ENCODE measurements at regions not wholly inside any gene's neighbourhood (a gene's known extent, or its start where the extent isn't known, plus 50 kb on each side); places are given as distances from the start of the nearest gene placed in this dataset.
A peak's percentile ranks its signal among the peaks of the same experiment; 100 is the strongest.

DNA sequence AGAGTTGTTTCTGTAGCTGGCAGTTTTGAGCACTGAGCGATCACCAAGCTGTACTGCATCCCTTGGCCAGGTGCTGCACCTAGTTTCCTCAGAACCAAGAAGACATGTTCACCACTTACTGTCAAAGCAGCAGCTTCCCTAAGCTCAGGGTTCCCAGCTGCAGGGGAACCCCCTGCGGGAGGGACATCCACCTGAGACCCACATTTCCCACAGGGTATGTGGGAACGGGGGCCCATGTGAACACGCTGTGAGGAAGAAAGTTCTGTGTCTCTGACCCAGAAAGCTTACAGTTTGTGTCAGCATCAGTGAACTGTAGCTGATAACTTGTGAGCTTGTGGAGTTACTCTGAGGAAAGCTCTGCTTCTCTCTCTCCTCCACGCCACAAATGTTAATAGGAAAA, 436.8 kb upstream of the IGFBP3 start:
- DNase-seq (ENCODE audit: low spot score), result no peak

DNA sequence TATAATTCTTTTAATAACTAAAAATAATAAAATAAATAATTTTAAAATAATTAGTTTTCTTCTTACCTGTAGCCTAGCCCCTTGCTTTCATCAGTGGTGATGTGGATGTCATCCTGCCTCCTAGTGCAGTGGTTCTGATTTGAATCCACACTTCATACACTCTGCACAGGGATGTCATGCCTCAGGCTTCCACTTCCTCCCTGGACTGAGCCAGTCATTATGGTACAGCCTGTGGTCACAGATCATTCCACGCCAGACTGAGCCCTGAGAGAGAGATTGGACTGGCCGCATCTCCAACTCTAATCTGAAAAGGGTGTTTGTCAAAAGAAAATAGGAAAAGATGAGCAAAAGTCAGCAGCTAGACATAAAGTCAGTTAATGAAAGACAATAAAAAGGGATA, 436.2 kb upstream of the IGFBP3 start:
- no peak for DNase-seq (ENCODE audit: low spot score)

DNA sequence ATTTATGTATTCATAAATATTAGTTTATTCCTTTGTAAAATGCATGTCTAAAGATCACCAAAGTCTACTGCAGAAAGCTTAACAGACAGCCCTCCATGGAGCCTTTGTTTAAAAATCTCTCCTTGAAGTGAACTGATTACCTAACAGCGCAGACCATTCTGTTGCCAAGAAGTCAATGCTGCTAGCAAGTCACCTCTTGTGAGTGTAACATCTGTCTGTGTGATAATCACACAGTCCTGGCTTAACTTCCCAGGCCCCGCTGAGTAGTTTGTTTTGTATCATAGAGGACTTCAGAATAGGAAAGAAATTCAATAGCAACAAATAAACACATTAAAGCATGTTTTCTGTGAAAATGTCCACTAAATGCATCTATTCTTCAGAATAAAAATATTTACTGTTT, 435.3 kb upstream of the IGFBP3 start:
- DNase-seq (ENCODE audit: low spot score), result no peak

DNA sequence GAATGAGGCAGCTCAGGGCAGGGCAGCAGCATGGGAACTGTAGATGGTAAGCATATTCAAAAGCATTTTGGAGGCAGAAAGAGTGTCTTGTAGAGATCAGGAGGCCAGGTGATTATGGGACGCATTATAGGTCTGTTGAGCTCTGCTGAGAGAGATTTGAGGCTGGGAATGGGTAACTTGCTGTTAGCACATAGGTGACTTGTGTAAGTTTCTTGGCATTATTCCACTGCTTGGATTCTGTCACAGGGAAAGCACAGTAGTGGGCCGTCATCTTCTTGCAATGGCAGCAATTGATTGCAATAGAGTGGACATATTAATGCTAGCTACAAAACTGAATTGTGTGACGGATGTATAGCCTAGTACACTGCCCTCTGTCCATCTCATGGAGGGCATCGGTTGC, 434.3 kb upstream of the IGFBP3 start:
- DNase-seq (ENCODE audit: low spot score), result no peak

DNA sequence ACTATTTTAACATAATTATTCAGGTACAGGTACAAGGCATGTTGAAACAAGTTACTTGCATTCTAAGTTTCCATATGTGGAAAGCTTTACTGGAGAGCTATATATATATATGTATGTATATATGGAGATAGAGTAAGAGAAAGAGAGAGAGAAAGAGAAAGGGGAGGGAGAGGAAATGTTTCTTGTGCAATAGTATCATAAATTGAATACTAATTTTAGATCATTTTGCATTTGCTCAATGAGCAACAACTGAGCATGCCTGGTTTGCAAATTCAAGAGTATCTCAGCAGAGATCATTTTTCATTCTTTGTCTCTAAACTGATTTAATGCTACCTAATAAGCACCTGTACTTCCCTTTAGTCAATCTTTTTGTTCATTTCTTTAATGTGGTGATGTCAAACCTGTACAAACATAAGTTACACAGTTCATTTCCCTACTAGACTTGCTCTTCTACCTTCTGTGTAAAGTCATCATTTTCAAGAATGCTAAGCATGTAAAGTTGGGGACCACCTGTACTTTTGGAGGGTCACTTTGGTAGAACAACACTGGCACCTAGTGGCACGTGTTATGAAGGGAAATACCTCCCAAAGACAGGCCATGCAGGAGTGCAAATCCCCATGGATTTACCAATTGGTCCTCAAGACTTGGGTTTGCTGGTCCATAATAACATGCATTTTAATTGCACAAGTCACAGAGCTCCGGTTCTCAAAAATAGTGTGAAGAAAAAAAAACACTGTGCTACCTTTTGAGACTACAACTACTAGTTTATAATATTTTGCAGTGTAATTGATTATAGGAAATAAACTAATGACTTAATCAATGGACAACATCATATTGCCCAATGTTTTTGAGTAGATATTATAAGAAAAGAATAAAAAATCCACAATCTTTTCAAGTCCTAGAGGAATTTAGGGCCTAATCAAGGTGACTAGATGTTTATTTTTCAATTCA, 431.2 kb upstream of the IGFBP3 start:
- peak; percentile 67 for DNase-seq (ENCODE audit: low spot score)

DNA sequence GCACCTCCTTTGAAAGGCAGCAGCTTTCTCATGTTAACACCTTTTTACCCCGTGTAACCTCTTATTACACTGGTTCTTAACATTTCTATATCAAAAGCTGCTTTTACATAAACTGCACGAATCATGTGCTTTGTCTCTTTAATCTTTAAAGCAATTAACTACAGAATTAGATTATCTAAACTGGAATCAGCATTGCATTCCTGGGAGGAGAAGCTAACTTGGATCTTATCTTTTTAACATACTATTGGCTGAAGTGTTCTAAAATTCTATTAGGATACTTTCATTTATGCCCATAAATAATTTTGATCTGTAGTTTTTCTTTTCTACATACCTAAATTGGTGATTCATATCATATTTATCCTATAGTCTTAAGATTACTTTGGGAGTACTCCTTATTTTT, 428.4 kb upstream of the IGFBP3 start:
- DNase-seq (ENCODE audit: low spot score), result no peak

DNA sequence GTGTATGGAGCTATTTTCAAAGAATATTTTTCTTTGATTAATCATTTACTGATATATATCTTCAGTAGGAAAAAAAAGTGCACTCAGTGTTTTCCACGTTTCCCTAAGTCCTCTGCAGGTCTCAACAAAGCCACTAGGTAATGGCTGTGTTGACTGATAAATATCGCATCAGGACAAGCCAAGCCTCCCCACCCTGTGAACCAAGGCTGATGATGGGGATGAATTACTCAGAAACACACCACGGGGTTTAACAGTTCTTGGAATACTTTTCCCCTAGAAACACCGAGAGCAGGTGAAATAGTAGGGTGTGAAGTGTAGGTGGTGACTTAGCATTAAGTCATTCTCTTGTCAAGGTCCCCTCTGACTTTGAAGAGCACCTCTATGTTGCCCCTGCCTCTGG, 423.5 kb upstream of the IGFBP3 start:
- DNase-seq (ENCODE audit: low spot score), result no peak

DNA sequence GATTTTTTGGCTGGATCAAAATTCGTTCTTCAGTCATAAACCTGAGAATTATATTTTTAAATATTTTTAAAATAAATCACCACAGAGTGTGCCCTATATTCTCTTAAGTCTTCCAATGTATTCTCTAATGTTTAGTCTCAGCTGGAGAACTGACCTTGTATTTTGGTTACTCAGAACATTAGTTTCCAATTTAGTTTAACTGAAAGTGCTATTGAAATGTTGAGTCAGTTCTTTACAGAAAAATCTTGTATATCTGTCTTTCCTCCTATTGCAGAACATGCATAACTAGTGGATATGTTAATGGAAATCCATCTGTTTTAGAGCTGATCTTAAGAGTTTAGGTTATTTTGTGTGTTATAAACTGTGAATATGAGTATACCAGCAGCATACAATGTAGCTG, 422.7 kb upstream of the IGFBP3 start:
- DNase-seq (ENCODE audit: low spot score), result no peak

DNA sequence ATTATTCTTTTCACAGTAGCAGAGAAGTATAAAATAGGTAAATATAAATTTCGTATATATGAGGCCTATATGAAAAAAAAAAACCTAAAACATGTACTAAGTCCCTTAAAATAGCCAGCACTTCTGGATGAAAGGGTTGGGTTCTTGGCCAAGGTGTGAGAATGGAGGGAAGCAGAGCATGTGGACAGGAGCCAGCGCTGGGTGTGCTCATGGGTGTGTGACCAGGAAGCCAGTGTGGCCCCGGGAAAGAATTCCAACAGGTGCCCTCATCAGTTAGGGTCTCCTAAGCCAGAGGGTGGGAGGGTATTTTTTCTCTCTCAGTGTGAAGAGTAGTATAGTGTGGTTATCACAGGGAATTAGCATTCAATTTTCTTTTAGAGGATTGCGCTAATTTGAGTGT, 401.9 kb upstream of the IGFBP3 start:
- no peak for DNase-seq (ENCODE audit: low spot score)

DNA sequence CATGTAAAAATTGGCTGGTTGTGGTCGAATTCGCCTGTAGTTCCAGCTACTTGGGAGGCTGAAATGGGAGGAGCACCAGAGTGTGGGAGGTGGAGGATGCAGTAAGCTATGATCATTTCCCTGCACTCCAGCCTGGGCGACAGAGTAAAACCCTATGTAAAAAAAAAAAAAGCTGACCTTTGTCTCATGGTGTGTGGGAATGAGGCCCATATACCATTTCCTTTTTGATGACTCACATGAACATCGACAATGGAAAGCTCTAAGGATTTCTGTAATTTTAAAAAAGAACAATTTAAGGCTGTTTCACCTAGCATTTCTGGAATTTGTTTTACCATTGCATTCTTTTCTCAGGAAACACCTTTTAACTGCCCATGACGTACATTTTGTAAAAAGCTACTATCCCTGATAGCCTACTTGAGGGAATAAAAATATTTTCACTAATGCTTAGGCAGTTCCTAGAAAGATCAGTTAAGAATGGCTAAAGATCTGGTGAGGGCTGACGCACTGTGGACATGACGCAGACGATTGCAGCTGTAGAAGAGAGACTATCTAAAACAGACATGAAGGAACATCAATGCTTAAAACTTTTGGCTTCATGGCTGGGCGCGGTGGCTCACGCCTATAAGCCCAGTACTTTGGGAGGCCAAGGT, 400.6 kb upstream of the IGFBP3 start:
- peak; percentile 12 for DNase-seq (ENCODE audit: low spot score)

DNA sequence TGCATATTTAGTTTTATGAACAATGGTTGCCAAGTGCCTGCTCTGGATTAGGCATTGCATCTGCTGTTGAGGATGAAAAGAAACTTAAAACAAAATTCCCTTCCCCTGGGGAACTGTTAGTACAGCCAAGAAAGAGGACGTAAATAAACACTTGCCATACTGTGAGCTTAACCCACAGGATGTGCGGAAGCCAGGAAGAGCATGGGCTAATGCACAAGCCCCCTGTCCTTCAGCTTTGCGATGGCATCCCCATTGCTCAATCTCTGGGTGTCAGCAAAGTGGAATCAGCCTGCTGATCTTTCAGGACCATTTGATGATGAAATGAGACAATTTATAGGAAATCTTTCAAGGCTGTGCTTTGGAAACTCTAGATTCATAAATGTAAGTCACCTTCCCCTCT, 399.9 kb upstream of the IGFBP3 start:
- no peak for DNase-seq (ENCODE audit: low spot score)

DNA sequence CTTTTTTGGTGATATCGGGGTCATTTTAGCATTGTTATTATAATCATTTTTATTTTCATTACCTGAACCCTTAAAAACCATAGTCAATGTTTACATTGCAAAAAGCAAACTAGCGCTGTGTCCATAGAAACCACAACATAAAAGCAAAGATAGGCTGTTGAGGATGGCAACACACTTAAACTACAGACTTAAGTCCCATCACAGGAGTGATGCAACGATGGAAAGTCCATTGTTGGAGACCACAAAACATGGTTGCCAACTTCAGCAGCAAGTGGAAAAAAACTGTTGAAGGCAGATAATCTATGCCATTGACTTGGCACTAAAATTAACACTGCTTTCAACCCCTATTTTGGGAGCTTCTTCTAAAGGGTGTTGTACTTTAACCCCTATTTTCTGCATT, 398.8 kb upstream of the IGFBP3 start:
- DNase-seq (ENCODE audit: low spot score), result no peak

DNA sequence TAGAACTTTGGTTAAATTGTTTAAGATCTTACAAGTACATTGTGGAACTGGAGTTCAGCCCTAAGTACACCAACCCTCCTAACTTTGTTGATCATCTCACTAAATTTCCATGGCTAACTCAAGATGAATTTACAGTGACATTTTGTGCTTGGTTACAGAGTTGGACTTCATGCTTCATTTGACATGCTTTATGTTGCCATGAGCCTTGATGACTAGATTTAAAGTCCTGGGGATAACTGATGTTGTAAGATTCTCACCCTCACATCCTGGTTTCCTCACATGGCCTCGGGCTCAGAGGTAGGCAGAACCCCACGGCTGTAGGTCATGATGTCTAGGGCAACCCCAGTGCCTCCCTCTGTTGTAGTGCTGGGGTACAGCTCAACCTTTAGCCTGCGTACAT, 397.2 kb upstream of the IGFBP3 start:
- DNase-seq (ENCODE audit: low spot score), result no peak

DNA sequence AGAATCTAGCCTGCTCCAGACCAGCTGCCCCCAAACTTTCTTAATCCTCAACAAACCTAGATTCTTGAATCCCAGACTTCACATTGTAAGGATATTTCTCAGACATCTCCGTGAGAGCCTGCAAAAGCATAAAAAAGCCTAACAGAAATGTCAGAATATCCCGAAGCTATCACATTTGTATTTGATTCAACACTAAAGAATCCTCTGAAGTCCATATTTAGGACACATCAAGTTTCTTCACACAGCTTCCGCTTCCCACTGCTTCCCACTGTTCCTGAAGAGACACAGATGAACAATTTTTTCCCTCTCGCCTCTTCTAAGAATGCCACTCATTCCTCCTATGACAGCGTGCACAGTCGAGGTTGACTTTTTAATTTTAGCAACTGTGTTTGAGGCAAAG, 396.2 kb upstream of the IGFBP3 start:
- DNase-seq (ENCODE audit: low spot score), result no peak

DNA sequence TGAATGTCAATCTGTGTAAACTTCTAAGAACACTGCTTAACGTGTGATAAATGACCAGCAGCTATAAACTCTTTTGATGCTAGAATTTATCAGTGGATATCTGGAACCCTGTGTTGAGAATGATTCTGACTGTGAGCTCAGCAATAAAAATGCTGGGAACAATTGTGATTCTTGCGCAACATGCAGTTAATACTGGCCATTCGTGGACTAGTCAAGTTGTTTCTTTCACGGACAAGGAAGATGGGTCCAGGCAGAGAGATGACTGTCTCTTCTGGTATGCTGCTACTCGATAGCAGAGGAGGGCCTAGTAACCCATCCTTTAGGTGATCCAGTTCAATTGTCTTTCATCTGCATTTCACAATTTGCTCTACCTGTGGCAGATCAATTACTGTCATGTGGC, 394.8 kb upstream of the IGFBP3 start:
- no peak for DNase-seq (ENCODE audit: low spot score)

DNA sequence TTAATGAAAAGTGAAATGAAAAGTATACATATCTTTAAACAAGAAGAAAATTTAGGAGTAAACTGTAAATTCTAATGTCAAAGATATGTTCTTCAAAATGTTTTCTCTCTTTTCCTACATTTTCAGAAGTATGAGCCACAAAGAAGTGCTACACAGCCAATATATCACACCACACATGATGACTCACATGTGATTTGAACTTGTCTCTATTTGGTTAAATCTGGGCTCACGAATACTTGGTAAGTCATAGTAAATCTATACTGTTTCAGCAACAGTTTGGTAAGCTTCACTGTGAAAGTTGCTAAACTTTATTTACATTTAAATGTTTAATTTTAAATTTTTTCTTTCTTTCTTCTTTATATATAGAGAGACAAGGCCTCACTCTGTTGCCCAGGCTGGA, 380.6 kb upstream of the IGFBP3 start:
- DNase-seq (ENCODE audit: low spot score), result no peak

DNA sequence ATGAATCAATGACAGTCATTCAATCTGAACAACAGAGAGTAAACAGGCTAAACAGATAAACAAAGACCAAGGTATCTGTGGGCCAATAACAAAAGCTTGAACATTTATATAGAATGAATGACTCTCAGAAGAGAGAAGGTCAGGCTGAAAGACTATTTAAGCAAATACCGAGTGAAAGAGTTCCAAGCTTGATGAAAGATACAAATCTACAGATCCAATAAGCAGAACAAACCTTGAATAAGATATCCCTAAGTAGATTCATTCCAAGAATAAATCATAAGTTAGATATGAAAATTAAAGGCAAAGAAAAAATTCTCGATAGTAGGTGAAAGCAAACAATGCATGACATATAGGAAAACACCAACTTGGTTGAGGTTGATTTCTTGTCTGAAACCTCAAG, 376.4 kb upstream of the IGFBP3 start:
- DNase-seq (ENCODE audit: low spot score), result no peak

DNA sequence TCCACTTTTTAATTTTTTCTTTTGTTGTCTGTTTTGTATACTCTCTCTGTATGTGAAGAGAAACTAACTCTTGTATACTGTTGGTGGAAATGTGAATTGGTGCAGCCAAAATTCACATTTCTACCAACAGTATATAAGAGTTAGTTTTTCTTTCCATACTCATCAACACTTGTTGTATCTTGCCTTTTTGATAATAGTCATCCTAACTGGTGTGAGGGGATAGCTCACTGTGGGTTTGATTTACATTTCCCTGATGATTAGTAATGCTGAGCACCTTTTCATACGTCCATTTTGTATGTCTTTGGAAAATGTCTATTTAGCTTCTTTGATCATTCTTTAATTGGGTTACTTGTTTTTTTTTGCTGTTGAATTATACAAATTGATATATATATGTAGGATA, 375.5 kb upstream of the IGFBP3 start:
- no peak for DNase-seq (ENCODE audit: low spot score)

DNA sequence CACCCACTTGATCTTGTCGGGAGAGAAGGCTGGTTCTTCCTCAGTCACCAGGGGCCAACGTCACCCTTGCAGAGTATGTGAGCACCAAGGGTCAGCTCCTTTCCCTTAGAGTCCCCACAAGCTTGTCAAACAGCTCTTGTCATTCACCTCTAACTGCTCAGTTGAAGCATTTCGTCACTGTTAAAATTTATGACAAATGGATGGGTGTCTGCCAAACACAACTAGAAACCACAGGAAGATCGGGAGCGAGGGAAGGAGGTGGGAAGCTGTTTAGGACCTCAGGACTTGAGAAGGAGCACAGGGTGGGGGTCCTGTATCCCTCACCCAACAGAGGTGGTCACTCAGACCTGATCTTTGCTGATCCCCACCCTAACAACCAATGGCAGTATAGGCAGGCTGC, 373.3 kb upstream of the IGFBP3 start:
- no peak for DNase-seq (ENCODE audit: low spot score)

DNA sequence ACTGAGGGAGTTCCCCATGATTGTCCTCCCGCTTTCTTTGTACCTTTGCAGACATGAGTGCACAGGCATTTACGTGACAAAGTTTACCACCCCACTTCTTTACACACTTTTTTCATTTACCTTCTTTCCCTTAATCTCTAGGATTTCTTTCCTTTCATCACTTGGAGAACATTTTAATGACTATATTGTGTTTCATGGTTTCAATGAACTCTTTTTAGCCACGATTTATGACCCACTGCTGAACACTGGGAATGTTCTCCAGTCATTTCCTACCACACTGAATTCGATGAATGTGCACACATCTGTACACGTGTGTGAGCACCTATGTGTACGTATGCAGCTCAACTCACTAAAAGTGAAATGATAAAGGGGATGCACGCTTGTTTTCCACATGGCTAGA, 371.7 kb upstream of the IGFBP3 start:
- DNase-seq (ENCODE audit: low spot score), result no peak

DNA sequence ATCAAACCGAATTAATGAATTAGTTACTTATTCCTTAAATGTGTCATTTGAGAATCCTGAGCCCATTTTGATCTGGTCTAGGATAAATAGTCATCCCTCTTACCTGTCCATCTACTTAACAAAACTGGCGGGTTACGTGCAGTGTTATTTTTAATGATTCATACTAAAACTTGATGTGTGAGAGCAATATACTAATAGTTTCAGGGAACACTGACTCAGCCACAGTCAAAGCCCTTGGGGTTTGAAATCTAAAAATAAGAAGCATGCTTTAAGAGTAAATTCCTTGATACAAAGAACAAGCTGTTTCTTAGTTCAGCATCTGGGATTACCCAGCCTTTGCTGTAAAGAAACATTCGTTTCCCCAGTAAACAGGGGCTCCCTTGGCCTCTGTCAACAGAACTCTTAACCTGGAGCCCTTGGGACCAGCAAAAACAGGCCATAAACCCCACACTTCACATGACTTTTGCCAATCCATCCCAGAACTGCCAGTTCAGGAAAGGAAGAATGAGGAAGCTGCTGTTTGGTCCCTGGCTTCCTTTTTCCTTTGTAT, 370.6 kb upstream of the IGFBP3 start:
- DNase-seq (ENCODE audit: low spot score), result no peak

DNA sequence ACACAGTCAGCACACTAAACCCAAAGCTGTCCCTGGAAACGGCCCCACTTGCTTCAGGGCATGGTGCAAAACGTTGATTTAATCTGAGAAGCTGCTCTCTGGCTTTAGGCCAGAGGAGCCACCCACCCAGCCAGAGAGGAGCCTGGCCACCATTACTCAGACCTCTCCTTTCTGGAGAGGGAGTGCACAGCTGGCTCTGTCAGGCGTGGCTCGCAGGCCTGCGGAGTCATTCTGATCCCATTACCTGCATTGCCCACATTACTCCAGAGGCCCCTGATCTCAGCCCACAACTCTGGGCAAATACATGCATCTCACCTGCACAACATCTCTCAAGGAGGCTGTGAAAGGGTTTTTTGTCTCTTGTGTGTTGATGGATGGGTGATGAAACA, 370.0 kb upstream of the IGFBP3 start:
- DNase-seq (ENCODE audit: low spot score), result peak; percentile 23

DNA sequence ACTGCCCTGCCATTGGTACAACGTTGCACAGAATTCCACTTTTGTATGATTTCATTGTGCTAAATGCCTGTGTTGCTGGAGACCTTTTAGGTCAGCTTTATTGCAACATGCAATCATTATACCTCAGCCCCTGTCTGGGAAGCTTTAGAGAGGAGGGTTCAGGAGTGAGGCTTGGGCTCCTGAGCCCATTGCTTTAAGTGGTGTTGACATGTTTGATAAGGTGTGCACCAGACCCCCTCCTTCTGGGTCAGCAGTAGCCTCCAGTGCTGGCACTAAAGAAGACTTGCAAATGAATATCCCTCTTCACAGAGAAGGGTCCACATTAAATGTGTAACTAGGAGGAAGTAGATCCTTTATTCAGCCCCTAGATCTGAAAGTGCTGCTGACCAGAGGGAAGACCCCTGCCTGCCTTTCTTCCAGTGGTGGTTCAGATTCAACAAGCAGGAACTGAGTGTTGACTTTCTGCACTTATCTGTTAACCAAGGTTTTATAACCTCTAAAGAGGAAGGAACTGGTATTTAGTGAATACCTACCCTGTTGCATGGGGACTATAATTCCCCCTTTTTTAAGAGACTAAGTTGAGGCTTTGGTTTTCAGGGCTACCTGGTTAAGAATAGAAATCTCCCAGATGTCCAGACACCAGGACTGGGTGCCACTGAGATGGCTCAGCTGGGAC, 369.4 kb upstream of the IGFBP3 start:
- DNase-seq (ENCODE audit: low spot score), result no peak
